GM12873 (cell line): ENCODE measurements at regions not wholly inside any gene's neighbourhood (a gene's known extent, or its start where the extent isn't known, plus 50 kb on each side); places are given as distances from the start of the nearest gene placed in this dataset.

Experiments used
- TF ChIP-seq, protein P1 (sequence below): IDR thresholded peaks from 2 replicates; pipeline ENCODE4 v1.5.1; 2012; ENCODE audit warnings: low read depth, mild to moderate bottlenecking, moderate library complexity, low read length, control low read depth; ENCODE audit not compliant: insufficient read depth; ENCODE audit errors: missing control alignments

GRCh38 chr2:118634876-118635275, 212.6 kb downstream of the EN1 start:
- TF ChIP-seq, protein P1, sequence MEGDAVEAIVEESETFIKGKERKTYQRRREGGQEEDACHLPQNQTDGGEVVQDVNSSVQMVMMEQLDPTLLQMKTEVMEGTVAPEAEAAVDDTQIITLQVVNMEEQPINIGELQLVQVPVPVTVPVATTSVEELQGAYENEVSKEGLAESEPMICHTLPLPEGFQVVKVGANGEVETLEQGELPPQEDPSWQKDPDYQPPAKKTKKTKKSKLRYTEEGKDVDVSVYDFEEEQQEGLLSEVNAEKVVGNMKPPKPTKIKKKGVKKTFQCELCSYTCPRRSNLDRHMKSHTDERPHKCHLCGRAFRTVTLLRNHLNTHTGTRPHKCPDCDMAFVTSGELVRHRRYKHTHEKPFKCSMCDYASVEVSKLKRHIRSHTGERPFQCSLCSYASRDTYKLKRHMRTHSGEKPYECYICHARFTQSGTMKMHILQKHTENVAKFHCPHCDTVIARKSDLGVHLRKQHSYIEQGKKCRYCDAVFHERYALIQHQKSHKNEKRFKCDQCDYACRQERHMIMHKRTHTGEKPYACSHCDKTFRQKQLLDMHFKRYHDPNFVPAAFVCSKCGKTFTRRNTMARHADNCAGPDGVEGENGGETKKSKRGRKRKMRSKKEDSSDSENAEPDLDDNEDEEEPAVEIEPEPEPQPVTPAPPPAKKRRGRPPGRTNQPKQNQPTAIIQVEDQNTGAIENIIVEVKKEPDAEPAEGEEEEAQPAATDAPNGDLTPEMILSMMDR: no peak

DNA sequence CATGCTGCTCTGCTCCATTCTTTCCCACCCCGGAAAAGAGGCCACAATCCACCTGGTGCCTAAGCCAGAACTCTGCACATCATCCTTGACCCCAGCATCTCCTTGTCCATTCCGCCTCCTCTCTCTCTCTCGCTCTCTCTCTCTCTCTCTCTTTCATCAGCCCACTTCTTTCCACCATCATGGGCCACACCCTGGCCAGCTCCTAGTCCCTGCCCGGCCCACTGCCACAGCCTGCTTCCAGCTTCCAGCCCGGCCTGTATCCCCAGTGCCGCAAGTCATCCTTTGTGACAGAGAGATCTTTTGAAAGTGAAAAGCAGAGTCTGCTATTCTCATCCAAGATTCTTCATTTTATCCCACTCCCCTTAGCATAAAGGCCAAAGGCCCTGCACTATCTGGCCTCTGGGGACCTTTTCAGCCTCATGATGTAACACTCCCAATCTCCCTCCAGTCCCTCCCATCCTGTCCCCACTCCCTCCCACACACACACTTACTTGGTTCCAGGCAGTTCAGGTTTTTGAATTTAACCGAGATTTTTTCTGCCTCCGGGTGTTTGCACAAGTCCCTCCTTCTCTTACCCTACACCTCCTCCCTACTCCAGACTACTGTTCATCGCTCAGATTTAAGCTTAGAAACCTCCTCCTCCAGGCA, 214.0 kb downstream of the EN1 start:
- TF ChIP-seq, protein P1: no peak

- TF ChIP-seq, protein P1: no peak
Observed at GRCh38 chr2:118632921-118633320, 214.5 kb downstream of the EN1 start.

- TF ChIP-seq, protein P1: no peak
Observed at GRCh38 chr2:118627156-118627555, 220.3 kb downstream of the EN1 start.

DNA sequence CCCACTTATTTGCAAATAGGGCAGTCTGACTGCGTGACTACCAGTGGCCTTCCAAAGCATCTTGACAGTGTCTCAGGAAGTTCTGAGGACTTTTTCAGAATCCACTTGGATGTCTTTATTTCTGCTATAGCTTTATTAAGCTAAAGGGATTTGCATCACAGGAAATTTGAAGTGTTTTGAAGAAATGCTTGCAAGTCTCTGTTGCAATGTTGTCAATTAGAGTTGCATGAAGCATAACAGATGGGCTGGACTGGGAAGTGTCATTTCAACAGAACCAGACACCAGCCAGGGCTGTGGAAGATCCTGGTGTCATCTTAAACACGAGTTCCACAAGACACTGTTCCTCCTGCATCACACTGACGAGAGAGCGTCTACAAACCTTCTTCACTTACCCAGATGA, 224.5 kb downstream of the EN1 start:
- TF ChIP-seq, protein P1: no peak

GRCh38 chr2:118622108-118622507, 225.3 kb downstream of the EN1 start:
- TF ChIP-seq, protein P1: no peak

DNA sequence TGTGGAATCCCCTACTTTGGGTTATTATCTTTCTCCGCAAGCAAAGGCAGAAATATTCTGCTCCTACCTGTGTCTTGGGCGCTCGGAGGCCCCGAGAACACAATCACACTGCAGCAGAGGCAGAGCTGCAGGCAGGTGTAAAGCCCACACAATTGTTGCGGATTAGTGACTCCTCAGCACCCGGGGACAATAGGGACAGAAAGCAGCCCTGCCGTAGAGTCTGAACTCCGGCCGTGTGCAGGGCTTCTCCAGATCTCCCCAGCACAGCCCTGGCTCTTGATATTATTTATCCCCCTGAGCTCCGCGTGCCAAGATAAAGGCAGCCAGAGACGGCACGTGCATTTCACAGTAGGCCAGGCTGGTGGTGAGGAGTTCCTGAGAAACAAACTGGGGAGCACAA, 229.2 kb downstream of the EN1 start:
- TF ChIP-seq, protein P1: no peak
